Stimulated activated CD8-positive, alpha-beta memory T cell treated with anti-CD3 and anti-CD28 coated beads, Interleukin-4, amount 100 ng/mL, for 48 hours (primary cell): ENCODE measurements at regions not wholly inside any gene's neighbourhood (a gene's known extent, or its start where the extent isn't known, plus 50 kb on each side); places are given as distances from the start of the nearest gene placed in this dataset.
"Not testable (repeated sequence)": the region's sequence is repeated elsewhere in the genome, so short reads cannot be mapped to it uniquely, and the experiment has no call there.

Experiments used
- DNase-seq: peaks from one replicate; pipeline ENCODE4 v3.0.0-alpha.2; 2020

DNA sequence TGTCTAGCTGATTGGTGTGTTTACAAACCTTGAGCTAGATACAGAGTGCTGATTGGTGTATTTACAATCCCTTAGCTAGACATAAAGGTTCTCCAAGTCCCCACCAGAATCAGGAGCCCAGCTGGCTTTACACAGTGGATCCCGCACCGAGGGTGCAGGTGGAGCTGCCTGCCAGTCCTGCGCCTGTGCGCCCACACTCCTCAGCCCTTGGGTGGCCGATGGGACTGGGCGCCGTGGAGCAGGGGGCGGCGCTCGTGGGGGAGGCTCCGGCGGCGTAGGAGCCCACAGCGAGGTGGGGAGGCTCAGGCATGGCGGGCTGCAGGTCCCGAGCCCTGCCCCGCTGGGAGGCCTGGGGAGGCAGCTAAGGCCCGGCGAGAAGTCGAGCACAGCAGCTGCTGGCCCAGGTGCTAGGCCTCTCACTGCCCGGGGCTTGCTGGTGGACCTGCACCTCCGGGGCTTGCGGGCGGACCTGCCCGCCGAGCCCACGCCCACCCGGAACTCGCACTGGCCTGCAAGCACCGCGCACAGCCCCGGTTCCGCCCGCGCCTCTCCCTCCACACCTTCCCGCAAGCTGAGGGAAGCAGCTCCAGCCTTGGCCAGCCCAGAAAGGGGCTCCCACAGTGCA lies 51.0 kb upstream of the CDYL start:
- DNase-seq, result not testable (repeated sequence)

DNA sequence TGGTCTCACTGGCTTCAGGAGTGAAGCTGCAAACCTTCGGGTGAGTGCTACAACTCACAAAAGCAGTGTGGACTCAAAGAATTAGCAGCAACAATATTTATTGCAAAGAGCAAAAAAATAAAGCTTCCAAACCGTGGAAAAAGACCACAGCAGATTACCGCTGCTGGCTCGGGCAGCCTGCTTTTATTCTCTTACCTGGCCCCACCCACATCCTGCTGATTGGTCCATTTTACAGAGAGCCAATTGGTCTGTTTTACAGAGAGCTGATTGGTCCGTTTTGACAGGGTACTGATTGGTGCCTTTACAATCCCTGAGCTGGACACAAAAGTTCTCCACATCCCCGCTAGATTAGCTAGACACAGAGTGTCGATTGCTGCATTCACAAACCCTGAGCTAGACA lies 51.5 kb upstream of the CDYL start:
- DNase-seq, result not testable (repeated sequence)

DNA sequence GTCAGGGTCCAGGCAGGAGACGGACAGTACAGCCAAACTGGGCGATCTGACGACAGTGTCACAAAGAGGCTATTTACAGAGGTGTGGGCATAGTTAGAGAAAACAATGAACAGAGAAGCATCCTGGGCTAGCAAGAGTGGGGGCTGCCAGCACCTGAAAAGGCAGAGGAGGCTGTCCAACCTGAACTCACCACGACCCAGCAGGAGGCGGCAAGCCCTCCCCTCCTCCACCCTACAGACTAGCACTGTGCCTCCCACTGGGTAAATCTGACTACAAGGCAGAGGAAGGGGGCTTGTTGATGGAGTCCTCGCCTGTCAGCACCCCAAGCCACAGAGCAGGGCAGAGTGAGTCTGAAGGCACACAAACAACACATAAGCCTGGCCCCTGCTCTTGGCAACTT lies 52.8 kb upstream of the CDYL start:
- no peak for DNase-seq

DNA sequence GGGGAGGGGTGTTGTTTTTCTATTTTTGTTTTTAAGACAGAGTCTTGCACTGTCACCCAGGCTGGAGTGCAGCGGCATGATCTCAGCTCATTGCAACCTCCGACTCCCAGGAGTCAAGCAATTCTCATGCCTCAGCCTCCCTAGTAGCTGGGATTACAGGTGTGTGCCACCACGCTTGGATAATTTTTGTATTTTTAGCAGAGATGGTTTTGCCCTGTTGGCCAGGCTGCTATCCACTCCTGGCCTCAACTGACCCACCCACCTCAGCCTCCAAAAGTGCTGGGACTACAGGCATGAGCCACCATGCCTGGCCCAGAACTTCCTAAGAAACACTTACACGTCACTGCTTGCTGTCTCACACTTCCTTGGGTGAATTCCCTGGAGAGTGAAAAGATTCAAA lies 54.8 kb upstream of the CDYL start:
- not testable (repeated sequence) for DNase-seq

DNA sequence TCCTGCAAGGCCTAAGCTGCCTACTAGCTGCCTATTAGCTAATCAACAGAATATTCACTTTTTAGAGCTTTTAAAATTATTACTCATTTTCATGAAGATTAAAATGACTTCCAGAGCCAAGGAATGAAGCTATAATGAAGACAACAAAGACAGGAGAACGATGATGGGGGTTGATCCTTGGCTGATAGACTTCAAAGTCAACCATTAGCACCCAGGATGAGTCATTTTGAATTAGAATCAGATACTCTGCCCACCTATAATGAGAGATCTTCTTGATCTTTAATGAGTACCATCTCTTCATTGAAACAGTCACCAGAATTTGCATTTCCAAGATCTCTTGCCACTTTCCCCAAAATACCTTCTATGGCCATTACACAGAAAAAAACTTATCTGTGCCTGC lies 56.7 kb upstream of the CDYL start:
- no peak for DNase-seq

DNA sequence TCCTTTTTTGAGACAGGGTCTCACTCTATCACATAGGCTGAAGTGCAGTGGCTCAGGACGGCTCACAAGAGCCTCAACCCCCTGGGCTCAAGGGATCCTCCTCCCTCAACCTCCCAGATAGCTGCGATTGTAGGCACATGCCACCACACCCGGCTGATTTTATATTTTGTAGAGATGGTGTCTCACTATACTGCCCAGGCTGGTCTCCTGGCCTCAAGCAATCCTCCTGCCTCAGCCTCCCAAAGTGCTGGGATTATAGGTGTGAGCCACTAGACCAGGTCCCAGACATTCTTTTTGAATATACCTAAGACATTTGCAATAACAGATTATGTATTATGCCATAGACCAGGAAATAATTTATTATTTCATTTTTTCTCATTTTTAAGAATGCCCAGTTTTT lies 58.3 kb upstream of the CDYL start:
- no peak for DNase-seq

DNA sequence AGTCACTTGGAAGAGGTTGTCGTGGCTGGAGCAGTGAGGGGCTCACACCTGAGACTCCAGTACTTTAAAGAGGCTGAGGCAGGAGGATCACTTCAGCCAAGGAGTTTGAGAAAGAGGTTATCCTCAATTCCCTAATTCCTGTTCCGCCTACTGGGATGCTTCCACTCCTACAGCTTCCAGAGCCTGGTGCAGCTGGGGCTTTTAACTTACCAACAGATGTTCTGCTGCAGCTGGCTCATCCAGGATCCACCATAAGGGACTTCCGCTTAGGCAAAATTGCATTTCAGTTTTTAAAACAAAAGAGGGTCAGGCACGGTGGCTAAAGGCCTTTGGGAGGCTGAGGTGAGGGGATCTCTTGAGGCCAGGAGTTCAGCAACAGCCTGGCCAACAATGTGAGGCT lies 59.1 kb upstream of the CDYL start:
- no peak for DNase-seq

DNA sequence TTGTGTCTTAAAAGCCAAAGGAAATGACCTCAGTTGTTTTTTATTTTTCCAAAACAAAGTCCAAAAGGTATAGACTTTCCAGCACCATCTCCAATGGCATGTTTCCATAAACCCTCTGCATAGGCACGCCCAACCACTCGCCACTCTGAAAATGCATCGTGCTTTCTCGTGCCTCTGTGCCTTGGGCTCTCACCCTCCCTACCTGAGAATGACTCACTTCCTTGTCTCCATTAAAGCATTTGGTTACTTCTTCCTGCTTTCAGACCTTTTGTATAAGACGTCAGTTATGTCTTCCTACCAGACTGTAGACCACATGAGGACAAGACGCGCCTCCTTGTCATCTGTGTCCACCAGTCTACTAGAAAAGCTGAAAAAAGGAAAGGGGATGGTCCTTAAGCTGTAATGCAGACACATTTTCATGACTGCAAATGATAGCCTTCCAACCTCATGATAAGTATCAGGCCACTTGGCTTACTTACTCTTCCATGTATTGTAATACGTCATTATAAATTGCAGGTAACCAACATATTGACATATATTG lies 61.2 kb upstream of the CDYL start:
- DNase-seq, result no peak

DNA sequence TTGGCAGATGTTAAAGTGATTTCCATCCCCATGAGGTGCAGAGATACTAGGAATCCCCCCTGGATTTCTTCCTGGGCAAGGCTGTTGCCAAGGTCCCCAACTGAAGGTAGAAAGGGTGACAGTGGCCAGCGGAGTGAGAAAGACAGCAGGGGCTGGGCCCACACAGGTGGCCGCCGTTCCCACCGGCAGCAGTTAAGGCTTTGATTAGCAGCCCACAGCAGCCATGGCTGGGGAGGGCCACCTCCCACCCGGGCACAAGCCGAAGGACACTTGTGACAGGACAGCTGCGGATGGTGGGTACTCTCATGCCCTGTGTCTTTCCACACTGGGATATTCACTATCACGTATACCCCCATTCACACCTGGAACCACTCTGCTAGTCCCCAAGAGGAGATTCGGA lies 63.9 kb upstream of the CDYL start:
- no peak for DNase-seq

DNA sequence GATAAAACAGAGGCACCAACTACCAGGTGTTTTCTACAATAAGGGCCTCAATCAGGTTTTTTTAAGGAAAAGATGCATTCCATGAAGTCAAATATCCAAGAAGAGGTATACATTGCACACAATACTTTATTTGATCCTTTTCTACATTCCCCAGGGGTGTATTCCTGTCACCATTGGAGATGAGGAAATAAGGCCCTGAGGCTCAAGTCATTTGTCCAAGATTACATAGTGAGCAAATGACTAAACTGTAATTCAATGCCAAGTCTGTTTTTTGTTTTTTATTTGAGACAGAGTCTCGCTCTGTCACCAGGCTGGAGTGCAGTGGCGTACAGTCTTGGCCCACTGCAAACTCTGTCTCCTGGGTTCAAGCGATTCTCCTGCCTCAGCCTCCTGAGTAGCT lies 69.2 kb upstream of the CDYL start:
- DNase-seq, result no peak

DNA sequence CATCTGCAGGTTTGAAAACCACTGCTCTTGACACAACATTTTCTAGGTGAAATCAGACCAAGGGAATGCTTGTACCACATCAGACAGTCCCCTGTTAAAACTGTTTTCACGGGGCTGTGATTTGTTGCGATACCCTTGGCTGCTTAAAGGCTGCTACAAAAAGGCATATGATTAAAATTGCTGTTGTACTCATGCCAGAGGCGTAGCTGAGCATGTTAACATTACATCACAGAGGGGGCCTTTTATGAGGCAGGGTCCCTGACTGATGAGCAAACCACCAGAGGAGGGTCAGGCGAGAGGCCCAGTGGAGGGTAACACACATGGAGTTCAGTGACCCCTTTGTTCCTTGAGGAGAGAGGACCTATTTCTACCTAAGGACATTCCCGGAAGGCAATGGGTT lies 70.4 kb upstream of the CDYL start:
- DNase-seq, result no peak

DNA sequence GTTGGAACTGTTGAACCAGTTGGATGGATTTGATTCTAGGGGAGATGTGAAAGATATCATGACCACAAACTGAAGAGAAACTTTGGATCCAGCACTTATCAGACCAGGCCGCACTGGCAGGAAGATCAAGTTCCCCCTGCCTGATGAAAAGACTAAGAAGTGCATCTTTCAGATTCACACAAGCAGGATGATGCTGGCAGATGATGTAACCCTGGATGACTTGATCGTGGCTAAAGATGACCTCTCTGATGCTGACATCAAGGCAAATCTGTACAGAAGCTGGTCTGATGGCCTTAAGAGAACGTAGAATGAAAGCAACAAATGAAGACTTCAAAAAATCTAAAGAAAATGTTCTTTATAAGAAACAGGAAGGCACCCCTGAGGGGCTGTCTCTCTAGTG lies 72.8 kb upstream of the CDYL start:
- no peak for DNase-seq

DNA sequence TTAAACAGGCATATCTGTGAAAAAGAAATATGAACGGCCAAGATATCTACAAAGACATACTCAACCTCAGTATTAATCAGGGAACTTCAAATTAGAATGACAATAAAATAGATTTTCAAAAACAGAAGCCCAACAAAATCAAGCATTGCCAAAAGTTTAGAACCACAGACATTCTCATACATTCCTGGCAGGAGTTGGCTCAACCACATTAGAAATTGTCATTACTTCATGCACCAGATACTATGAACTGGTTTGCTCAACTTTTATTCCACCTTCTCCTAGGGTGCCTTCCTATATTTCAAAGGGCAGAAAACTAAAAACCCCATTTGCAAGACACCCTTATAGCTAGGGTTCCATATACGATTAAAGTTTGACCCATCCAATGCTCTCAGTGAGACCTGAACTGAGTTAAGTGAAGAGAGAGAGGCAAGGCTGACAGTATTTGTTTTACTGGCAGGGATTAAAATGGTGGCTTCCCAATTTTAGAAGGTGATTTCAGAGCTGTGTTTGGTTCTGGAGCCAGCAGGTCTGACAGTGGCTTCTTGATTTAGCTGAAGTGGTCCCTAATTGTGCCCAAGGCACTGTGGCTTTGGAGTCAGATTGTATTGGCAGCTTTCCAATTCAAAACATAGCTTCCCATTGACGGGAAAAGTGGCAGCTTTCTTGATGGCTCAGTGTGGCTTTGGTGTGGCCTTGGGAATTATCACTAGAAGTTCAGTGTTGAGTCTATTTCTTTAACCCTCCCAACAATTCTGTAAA lies 77.1 kb upstream of the CDYL start:
- no peak for DNase-seq

DNA sequence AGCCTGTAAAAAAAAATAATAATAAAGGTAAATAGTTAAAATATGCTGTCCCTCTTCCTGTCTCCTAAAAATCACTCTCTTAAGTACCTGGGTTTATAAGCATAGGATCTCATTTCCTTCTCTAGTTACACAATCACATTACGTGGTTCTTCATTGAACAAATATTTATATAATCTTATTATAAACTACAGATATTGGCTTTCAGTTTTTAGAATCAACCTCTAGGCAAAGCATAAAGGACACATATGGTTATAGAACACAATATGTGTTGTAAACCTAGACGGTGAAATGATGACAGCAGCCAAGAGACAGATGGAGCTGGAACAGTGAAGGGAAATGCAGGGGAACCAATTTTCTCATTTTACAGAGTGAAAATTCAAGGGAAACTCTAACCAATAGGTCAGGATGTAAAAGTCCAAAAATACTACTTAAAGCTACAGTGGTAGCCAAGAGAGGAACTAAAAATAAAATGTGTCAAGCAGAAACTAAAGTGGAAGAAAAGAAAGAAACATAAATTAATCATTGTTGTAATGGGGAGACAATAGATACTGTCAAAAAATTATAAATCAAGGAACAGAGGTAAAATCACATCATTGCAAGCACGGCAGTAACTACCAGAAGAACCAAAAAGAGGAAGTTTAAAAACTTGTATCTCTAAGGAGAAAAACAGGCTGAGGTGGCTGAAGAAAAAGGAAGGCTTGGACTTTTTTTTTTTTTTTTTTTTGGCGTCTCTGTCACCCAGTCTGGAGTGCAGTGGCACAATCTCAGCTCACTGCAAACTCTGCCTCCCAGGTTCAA lies 82.8 kb upstream of the CDYL start:
- no peak for DNase-seq

DNA sequence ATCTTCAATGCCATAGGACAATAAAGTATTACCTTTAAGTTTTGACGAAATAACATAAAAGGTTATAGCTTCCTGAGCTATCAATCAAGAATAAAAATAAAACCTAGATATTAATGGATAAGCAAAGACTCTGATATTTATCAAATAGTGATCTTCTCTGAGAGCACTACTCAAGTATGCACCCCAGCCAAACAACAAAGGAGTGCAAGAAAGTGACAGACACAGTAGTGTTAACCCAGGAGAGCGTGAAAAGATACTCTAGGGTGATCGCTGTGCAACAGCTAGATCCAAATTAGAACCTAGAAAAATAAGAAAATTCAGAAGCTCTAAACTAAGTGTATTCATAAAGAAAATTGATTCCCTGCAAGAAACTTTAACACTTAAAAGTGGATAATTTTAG lies 83.5 kb upstream of the CDYL start:
- no peak for DNase-seq

DNA sequence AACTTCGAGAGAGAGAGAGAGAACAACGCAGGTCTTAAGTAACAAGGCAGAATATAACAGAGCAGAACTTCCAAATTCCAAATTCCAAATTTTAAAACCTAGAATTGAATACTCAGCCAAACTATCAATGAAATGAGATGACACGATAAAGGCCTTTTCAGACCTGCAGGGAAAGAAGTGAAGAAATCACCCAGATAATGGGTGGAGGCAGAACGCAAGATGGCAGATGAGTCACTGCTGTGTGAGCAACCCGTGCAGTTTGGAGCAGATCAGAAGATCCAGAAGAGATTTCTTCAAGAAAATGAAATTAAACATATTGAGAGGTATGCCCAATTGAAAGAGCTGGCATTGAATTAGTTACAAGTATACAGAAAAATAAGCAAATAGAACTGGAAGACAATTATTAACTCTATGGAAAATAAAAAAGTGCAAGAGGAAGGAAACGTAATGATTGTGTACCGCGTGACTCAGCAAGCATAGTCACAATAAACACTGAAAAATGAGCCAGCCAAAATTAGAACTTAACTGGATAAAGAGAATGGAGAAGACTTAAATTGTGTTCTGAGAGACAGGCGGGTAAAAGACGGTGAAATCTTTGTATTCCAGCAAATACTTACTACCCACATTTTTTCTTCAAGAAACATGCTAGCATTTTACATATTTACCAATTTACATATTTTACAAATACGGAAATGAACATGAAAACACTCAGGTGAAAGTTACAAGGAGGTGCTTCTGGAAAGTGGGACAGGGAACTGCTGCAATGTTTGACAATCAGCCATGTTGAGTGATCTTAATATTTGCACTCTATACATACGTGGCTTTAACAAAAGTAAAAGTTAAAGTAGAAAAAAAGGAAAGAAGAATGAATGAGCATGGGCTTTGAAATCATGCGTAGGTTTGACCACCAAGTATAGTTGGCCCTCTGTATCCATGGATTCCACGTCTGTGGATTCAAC lies 87.9 kb upstream of the CDYL start:
- no peak for DNase-seq

DNA sequence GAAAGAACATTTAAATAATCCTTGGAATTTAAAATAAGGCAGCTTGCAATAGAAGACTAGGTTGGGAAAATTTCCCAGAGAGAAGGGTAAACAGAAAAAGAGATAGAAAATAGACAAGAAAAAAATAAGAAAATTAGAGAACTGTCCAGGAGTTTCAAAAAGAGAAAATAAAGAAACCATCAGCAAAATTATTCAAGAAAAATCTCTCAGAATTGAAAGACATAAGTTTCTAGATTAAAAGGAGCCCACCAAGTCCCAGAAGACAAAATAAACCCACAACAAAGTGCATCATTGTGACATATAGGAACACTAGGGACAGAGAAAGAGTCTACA lies 88.6 kb upstream of the CDYL start:
- no peak for DNase-seq

DNA sequence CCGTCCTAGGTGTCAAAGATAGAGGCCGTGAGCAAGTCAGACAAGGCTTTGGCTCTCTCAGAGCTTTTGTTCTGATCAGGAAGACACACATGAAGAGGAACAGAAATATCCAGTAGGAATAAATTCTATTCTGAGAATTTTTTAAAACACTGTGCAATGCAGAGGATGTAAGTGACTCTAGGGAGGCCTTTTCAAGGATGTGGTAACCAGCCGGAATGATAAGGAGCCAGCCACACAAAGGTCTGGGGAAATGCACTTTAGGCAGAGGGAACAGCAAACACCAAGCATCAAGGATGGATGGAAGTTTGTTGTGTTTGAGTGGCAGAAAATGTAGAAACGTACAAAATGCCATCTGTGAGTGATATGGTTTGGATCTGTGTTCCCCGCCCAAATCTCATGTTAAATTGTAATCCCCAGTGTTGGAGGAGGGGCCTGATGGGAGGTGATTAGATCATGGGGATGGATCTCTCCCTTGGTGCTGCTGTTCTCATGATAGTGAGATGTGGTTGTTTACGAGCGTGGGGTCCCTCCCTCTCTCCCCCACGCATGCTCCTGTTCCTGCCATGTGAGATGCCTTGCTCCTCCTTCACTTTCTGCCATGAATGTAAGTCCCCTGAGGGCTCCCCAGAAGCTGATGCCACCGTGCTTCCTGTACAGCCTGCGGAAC lies 93.6 kb upstream of the CDYL start:
- no peak for DNase-seq

DNA sequence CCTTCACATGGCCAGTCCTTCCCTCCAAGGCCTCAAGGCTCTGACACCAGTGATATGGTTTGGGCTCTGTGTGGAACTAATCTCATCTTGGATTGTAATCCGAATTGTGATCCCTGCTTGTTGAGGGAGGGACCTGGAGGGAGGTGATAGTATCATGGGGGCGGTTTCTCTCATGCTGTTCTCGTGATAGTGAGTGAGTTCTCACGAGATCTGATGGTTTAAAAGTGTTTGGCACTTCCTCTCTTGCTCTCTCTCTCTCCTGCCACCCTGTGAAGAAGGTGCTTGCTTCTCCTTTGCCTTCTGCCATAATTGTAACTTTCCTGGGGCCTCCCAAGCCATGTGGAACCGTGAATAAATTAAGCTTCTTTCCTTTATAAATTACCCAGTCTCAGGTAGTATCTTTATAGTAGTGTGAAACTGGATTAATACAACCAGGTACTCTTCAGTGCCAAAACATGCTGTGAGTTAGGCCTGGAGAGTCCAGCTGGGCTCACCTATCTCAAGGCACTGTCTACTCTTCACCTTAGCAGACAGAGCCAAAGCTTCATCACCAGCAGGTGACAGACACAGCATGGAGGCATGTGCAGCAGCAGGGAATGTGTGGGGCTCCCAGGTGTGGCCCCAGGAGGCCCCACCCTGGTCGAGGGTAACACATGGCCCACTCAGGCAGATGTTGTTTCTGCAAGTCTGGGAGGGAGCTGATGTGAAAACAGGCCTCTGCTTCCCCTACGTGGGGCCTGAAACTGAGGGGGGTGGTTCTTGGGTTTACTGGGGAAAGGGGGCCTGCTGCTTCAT lies 97.5 kb upstream of the CDYL start:
- no peak for DNase-seq

DNA sequence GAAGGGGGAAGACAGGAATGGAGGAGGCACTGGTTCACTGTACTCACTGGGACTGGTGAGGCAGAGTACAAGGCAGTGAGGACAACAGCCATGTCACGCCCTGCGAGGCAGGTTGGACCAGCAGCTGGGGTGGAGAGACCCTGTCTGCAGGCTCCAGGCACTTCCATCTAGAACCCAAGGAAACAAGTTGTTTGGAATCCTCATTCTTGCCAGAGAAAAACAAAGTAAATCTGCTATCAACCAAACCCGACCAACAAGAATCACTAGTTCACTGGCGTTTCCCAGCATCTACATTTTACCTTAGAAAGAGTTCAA lies 98.5 kb upstream of the CDYL start:
- DNase-seq, result no peak

DNA sequence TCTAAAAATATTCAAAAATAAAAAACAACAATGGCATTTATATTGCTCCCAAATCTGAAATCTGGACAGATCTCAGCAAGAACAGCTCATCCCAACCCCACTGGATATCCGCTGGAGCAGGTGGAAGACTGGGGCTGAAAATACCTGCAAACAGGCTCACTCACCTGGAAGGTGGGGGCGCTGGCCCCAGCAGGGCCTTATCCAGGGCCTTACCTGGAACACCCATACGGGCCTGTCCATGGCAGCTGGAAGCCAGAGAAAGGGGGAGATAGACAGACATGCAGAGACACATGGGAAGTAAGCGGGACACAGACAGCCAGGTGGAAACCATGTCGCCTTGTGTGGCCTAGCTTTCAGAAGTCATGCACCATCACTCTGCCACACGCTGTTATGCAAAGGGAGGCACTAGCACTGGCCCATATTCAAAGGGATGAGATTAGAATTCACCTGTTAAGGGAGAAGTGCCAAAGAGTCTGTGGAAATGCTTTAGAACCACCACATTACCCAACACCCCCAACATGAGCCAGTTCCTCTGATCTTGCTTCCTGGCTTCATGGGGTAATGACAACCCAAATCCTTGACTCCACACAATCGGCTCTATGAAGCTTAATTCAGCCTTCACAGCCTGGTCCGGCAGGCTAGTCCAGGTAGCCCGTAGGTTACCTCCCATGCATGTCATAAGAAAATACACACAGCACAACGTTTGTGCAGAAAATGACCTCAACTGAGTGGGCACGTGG lies 99.0 kb upstream of the CDYL start:
- DNase-seq, result no peak
